NCI-H1930 (cell line): ENCODE measurements at regions not wholly inside any gene's neighbourhood (a gene's known extent, or its start where the extent isn't known, plus 50 kb on each side); places are given as distances from the start of the nearest gene placed in this dataset.
A peak's percentile ranks its signal among the peaks of the same experiment; 100 is the strongest.

Experiments
- DNase-seq, 2 experiments: peaks; one replicate each; lab custom pipeline; 2025; lab: John Stamatoyannopoulos, UW

DNA sequence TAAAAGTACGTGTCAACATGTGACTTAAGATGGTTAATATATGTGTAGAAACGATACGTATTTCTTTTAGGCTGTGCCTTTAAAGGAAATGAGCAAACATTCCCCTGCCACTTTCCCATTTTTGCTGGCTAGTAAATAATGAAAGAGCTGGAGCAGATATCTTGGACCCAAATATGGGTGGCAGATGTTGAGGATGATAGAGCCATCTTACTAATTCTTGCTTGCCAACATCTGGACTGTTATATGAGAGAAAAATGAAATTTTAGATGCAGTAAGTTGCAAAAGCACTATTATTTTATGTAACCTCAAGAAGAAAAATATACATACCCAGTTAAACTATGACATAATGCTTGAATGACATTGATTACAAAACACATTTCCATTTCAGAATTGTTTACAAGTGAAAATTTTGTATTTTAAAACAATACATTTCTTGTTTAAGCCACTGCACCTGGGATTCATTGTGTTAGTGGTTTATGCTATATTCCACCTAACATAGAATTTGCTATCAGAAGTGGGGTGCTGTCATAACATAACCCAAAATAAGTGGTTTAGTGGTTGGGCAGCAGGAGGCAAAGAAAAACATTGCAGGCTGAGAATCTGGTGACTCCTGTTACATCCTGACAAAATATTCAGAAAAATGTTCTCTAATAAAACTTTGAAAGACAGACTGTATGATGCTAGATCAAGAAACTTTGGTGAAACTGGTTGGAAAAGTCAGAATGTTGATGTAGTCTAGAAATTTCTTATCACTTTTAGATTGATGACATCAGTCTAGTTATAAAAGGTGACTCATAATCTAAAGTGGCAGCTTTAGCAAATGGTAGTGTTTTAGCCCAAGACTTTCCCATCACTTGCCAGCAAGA lies 305.0 kb downstream of the PTEN start:
- DNase-seq: no peak

DNA sequence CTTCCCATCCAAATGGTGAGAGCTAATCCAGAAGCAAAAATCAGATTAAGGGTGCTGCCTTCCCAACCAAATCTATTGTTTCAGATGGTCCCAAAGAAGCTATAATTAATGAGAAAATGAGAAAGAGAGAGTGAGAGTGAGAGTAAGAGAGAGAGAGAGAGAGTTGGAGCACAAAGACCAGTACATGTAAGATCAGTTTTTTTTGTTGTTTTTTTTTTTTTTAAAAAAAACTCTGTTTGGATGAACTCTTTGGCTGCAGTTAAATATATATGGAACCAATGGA lies 305.6 kb downstream of the PTEN start:
- DNase-seq: no peak

GRCh38 chr10:88170628-88171027 lies 307.2 kb downstream of the PTEN start:
- no peak for DNase-seq

- DNase-seq: no peak
These were observed 308.7 kb downstream of the PTEN start for GRCh38 chr10:88172159-88172558.

DNA sequence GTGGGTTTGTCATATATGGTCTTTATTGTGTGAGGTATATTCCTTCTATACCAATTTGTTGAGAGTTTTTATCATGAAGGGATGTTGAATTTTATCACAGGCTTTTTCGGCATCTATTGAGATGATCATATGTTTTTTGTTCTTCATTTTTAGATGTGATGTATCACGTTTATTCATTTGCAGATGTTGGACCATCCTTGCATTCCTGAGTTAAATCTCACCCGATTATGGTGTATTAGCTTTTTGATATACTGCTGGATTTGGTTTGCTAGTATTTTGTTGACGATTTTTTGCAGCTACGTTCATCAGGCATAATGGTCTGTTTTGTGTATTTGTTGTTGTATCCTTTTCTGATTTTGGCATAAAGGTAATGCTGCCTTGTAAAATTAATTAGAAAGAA lies 311.0 kb downstream of the PTEN start:
- DNase-seq: no peak

- no peak for DNase-seq
These were observed 315.3 kb downstream of the PTEN start for GRCh38 chr10:88178758-88179157.

DNA sequence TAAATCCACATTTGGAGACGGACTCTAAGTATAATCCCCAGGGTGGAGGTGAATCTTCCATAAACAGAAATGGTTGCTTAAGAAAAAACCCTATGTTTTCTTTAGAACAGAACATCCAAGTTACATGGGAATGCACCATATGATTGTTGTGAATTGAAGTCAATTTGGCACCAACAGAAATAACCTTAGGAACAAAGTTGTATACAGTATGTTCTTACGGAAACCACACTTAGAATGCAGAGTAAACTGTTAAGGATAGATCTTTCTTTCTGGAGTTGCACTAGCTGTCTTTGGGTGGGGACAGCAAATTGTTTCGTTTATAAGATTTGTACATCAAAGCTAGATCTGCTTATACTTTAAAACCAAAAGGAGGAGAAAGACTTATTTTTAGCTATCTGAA lies 316.4 kb downstream of the PTEN start:
- no peak for DNase-seq

DNA sequence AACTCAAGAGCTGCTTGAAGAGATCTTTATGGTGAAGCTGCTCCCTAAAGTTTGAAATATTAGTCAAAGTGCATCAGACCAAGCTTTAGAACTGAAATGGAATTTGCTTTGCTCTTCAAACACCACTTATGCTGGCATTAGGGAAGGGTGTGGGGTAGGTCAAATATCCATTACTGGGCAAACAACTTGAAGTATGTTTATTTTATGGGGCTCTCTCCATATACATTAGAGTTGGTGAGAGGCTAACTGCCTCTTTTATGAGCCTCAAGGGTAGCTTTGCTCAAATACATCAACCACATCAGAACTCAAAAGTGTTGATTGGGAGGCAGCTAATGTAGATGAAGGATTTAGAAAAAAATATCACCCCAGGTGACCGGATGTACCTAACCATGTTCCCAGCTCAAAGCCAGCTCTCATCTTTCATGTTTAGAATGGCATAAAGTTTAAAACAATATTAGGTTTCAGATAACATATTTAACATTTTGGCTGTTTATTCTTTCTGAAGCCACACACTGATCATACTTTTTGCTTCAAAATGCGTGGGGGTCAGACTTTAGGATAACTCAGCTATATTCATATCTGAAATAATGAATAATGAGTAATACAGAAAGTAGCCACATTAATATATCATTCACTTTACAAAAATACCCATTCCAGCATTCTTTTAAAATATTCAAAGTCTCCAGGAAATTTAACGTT lies 318.6 kb downstream of the PTEN start:
- DNase-seq: peak; percentile 8 to 12

- DNase-seq: no peak
These were observed 319.1 kb downstream of the PTEN start for GRCh38 chr10:88182601-88182930.

GRCh38 chr10:88184543-88185297 lies 321.3 kb downstream of the PTEN start:
- no peak for DNase-seq

DNA sequence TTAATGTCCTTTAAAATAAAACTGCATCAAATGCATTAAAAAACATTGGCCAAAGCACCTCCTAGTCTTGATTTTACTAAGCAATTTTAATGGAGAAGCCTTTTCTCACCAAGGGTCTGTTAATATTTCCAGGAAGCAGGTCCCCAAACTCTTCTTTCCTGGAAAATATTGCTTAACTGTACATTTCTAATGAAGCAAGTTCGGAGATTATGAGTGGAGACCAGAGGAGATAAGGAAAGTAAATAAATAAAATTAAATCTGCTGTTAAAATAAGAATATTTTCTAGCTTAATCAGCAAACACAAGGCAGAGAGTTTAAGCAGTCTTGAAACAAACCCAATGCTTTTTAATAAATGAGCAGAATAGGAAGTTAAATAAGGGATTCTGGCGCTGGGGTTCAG lies 322.4 kb downstream of the PTEN start:
- no peak for DNase-seq

DNA sequence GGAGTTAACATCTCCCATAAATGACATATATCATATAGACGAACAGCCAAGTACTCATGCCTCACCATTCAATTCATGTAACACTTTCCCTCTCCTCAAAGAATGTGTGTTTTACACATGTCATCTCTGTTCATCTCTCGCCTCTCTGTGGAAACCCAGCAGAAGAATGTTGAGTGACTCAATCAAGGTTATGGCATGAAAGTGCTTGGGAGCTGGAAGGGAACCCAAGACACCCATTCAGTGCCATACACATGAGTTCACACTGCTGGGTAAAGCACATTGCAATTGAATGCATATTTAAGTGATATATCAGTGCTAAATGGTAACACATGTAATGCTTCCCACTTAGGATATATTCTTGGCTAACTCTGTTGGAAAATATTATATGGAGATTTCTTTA lies 322.9 kb downstream of the PTEN start:
- DNase-seq: no peak

DNA sequence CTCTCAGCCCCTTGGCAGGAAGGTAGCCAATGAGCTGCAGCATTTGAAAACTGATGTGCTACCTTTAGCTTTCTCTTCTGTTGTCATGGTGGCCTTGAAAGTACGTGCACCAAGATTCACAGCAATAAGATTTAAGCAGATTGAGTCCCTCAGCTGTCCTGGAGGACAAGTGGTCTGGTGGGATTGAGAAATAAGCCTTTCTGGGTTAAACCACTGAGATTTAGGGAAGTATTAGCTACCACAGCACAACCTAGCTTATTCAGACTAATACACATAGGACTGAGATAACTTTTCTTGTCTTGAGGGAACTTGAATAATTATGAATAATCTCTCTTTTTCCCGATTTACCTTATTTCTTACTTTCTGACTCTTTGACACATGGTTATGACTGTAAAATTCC lies 324.0 kb downstream of the PTEN start:
- DNase-seq: no peak

DNA sequence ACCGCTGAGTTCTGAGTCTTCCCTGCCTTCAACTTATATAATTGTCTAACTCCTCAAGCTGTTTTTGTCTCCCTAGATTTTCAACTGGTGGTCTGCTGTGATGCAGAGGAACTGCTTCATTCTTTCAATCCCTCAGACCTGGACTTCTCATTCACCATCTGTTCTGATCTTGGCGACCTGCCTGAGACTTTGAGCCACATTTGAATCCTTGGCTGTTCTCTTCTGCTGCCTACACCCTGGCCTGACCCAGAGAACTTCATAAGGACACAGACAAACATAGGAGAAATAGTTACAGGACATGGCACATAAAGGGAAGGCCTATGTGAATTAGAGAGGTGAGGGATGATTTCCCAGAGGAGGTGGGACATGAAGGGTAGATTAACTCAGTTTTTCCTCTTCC lies 326.7 kb downstream of the PTEN start:
- no peak for DNase-seq

DNA sequence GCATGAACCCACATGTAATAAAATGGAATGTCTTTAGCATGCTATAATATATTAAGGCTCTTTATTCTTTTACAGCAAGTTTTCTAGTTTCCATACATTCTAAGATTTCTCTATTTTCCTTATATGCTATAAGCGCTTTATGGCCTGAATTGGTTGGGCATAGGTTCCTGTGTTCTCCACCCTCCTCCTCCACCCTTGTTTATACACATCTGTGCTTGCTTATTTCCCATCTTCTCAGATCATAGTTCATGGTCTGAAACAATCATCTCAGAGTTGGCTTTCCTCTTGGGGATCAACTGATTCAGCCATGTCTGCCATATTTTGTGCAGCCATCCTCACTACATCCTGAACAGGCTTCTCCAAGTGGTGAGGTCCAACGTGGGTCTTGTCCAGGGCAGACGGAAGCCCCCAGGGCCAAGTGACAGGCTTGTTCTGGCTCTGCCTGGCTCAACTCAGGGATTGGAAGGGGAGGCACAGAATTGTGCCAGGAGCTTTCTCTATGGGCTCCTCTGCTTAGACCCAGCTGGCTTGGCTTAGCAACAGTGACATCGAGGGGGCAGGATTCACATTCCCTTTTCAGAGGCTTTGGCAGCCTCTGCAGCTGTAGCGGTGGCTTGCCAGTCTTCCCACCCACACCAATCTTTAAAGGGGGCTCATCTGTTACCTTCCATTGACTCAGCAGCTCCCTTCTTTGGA lies 327.3 kb downstream of the PTEN start:
- no peak for DNase-seq

DNA sequence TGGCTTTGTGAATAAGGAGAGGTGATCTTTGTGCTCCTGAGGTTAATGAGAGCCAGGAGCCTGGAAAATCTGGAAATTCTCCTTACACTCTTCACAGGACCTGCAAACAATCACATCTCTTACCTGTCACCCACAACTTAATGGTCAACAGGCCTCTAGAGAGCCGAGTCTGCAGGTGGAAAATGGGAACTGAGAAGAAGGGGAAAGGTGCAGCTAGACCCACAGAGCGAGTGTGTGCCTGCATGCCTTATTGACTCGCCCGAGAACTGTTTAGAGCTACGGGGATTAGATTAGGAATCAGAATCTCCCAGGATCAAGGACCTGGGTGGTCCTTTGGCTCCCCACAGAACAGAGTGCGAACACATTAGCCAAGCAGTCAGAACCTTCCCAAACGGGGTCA lies 329.6 kb downstream of the PTEN start:
- no peak for DNase-seq

DNA sequence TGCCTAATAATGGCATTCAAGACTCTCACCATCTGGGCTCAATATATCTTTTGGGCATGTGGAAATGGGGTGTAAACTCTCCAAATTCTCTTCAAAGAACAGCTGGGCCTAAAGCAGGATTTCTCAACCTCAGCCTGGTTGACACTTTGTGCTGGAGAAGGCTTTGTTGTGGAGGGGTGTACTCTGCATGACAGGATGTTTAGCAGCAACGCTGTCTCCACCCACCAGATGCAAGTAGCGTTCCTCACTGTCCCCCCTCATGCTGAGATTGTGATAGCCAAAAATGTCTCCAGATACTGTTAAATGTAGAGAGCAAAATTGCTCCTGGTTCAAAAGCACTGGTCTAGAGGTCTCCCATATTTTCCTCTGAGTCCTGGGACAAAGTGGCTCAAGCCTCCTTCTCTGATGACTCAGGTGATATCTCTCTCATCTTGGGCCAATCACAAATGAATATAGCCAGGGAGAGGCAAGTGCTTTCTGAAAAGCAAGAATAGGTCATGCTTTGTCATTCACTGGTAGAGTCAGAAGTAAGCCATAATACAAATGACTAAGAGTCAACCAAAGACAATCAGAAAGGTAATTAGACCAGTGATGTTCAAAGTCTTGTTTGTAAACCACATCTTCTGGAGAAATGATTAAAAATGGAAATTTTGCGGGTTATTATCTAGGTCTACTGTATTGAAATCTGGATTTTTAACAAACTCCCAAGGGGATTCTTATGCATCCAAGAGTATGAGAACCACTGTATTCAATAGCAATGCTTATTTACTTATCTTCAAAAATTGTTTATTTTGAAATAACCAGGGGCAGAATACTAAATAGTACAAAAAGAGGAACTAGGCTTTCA lies 330.8 kb downstream of the PTEN start:
- no peak for DNase-seq

GRCh38 chr10:88194961-88195367 lies 331.5 kb downstream of the PTEN start:
- no peak for DNase-seq

DNA sequence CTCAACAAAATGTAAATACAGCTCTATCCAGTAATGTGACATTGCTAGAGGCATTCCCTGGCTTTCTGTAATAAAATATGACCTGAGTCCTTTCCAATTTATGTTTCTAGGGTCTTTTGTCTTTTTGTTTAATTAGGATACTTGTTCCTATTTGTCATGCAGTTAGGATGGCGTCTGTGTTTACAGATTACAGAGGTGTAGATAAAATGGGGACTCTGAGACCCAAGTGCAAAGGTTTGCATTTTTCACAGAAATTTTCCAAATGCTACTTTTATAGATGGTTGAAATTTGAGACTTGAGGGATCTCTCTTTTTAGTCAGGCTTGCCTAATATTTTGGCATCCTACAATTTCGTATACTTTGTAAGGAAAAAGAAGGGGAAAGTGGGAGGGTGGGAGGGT lies 332.4 kb downstream of the PTEN start:
- peak in 1 of 2 experiments; percentile 9 for DNase-seq

GRCh38 chr10:88196291-88196690 lies 332.9 kb downstream of the PTEN start:
- no peak for DNase-seq

GRCh38 chr10:88198023-88198422 lies 334.6 kb downstream of the PTEN start:
- DNase-seq: no peak
